Neural crest cell (in vitro differentiated cells): ENCODE measurements at regions not wholly inside any gene's neighbourhood (a gene's known extent, or its start where the extent isn't known, plus 50 kb on each side); places are given as distances from the start of the nearest gene placed in this dataset.

Experiments used
- DNase-seq: peaks from one replicate; pipeline ENCODE4 v3.0.0; 2021; ENCODE audit warnings: low read depth, mixed read lengths, low spot score
- H3K27ac Mint-ChIP-seq: one replicate; pipeline ENCODE4 v1.8.0; 2021; ENCODE audit warnings: mild to moderate bottlenecking, mixed read lengths; ENCODE audit not compliant: unreplicated experiment
- H3K27me3 Mint-ChIP-seq: 2 replicates; pipeline ENCODE4 v1.8.0; 2021; ENCODE audit warnings: low read depth, mild to moderate bottlenecking, mixed read lengths
- H3K36me3 Mint-ChIP-seq: 2 replicates; pipeline ENCODE4 v1.8.0; 2021; ENCODE audit warnings: low read depth, mild to moderate bottlenecking, mixed read lengths
- H3K4me1 Mint-ChIP-seq: 2 replicates; pipeline ENCODE4 v1.8.0; 2021; ENCODE audit warnings: mixed read lengths
- H3K4me3 Mint-ChIP-seq: one replicate; pipeline ENCODE4 v1.8.0; 2021; ENCODE audit warnings: mild to moderate bottlenecking, mixed read lengths
- H3K9me3 Mint-ChIP-seq: 2 replicates; pipeline ENCODE4 v1.8.0; 2021; ENCODE audit warnings: mixed read lengths
- TF ChIP-seq, protein P1 (sequence below): fragments of 200-600 bp; sonication (generic); conservative IDR thresholded peaks from 2 replicates; pipeline ENCODE4 v1.5.0; 2021; ENCODE audit warnings: antibody characterized with exemption, mild to moderate bottlenecking

DNA sequence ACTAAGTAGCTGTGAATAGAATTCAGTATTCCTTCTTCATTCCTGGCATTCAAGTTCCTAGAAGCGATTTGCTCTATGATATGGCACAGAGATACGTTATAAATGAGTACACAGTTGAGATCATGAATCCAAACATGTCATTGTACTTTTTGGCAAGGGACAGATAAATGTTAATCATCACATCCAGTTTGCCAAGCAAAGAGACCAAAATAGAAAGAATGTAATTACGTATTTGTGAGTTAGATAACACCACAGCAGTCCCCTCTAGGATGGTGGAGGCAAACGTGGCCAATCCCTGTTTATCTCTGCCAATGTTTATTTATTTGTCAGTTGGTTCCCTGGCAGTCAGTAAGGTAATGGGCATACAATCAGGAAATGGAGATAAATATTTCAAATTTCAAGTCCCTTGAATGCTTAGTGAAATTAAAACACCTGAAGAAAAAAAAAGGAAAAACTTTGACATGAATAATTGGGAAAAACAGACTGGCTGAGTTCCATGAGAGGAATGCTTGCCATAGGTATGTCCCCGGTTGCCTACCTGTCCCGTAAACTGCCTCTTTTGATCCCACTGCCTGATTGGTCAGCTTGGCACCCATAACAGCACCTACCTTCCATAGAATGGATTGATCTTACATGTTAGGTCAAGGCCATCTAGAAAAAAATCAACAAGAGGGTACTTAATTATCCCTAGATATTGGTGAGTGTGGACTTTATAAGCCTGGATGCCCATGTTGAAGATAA, 451.1 kb upstream of the NETO1 start:
- Mint-ChIP-seq H3K9me3 (no peaks in the 10 kb centered on the region), H3K36me3 (no peaks in the 10 kb centered on the region), H3K27me3 (no peaks in the 10 kb centered on the region), H3K27ac (no peak overlapping the region), H3K4me3 (no peak overlapping the region), H3K4me1 (no peaks in the 10 kb centered on the region)
- TF ChIP-seq, protein P1, sequence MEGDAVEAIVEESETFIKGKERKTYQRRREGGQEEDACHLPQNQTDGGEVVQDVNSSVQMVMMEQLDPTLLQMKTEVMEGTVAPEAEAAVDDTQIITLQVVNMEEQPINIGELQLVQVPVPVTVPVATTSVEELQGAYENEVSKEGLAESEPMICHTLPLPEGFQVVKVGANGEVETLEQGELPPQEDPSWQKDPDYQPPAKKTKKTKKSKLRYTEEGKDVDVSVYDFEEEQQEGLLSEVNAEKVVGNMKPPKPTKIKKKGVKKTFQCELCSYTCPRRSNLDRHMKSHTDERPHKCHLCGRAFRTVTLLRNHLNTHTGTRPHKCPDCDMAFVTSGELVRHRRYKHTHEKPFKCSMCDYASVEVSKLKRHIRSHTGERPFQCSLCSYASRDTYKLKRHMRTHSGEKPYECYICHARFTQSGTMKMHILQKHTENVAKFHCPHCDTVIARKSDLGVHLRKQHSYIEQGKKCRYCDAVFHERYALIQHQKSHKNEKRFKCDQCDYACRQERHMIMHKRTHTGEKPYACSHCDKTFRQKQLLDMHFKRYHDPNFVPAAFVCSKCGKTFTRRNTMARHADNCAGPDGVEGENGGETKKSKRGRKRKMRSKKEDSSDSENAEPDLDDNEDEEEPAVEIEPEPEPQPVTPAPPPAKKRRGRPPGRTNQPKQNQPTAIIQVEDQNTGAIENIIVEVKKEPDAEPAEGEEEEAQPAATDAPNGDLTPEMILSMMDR = no peak
- no peak for DNase-seq

GRCh38 chr18:73316513-73316912, 448.7 kb upstream of the NETO1 start:
- TF ChIP-seq, protein P1 = no peak
- no peak overlapping the region for H3K4me3 Mint-ChIP-seq
- no peaks in the 10 kb centered on the region for H3K27me3 Mint-ChIP-seq
- DNase-seq = no peak
- no peaks in the 10 kb centered on the region for H3K36me3 Mint-ChIP-seq
- H3K27ac Mint-ChIP-seq = no peak overlapping the region
- H3K4me1 Mint-ChIP-seq = no peaks in the 10 kb centered on the region
- no peaks in the 10 kb centered on the region for H3K9me3 Mint-ChIP-seq

GRCh38 chr18:73315381-73315780, 447.6 kb upstream of the NETO1 start:
- TF ChIP-seq, protein P1 = no peak
- Mint-ChIP-seq H3K27ac (no peak overlapping the region), H3K4me1 (no peaks in the 10 kb centered on the region), H3K36me3 (no peaks in the 10 kb centered on the region), H3K27me3 (no peaks in the 10 kb centered on the region), H3K9me3 (no peaks in the 10 kb centered on the region), H3K4me3 (no peak overlapping the region)
- no peak for DNase-seq

DNA sequence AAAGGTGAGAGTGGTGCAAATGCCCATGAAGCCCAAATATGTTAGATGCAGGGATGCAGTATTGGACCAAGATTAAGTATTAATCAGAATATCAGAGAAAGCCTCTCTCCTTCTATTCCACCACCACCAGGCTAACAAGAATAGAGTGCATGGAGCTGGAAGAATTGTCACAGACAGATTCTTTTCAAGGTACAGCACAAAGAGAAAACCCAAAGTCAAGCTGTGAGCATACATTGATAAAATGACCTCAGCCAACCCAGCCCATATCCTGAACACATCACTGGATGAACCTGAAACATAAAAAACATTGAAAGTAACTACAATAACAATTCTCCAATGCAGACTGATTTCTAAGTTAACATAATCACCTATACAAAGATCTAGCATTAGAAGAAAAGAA, 445.7 kb upstream of the NETO1 start:
- H3K36me3 Mint-ChIP-seq = no peaks in the 10 kb centered on the region
- no peak overlapping the region for H3K27ac Mint-ChIP-seq
- no peak for DNase-seq
- TF ChIP-seq, protein P1 = no peak
- no peaks in the 10 kb centered on the region for H3K27me3 Mint-ChIP-seq
- H3K9me3 Mint-ChIP-seq = no peaks in the 10 kb centered on the region
- no peak overlapping the region for H3K4me3 Mint-ChIP-seq
- no peaks in the 10 kb centered on the region for H3K4me1 Mint-ChIP-seq

DNA sequence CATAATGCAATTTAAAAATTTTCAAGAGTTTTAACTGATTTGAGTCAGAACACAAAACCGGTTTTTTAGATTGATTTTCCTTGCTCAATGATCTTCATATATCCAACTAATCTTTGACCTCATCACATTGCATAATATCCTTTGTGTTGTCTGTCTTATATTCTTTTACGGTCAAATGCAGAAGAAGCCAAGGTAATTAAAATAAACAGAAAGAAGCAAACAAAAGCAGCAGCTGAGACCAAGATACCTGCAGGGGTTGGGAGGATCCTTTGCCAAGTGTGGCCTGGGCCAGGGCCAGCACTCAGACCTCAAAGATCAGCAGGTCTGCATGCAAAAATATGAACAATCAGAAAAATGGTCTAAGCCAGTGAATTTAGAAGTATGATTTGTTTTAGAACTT, 428.9 kb upstream of the NETO1 start:
- H3K4me3 Mint-ChIP-seq = no peak overlapping the region
- H3K36me3 Mint-ChIP-seq = no peaks in the 10 kb centered on the region
- no peak for DNase-seq
- no peaks in the 10 kb centered on the region for H3K4me1 Mint-ChIP-seq
- no peaks in the 10 kb centered on the region for H3K27me3 Mint-ChIP-seq
- TF ChIP-seq, protein P1 = no peak
- no peak overlapping the region for H3K27ac Mint-ChIP-seq
- no peaks in the 10 kb centered on the region for H3K9me3 Mint-ChIP-seq
